Stimulated activated CD8-positive, alpha-beta memory T cell treated with anti-CD3 and anti-CD28 coated beads, Interleukin-4, amount 100 ng/mL, for 48 hours (primary cell): ENCODE measurements at regions not wholly inside any gene's neighbourhood (a gene's known extent, or its start where the extent isn't known, plus 50 kb on each side); places are given as distances from the start of the nearest gene placed in this dataset.

ENCODE experiments used
- DNase-seq: peaks from one replicate; pipeline ENCODE4 v3.0.0-alpha.2; 2020

- no peak for DNase-seq
Observed at GRCh38 chr4:129167640-129168260, 71.8 kb downstream of the C4orf33 start.

DNA sequence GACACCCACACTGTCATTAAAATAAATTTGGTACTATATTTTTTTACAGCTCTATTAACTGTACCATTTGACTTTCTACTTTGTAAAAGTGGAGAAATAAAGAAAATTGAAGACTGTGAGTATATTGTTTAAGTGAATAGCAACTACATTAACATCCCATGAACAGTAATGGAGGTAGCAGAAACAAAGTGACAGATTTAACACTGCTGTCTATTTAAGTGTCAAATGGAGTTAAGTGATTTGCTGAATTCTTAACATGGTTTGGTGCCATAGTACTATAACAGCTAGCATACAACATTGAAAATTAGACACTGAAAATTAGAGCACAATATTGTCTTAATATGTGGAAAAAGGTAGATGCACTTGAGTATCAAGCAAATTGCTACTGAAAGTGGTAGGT is 76.2 kb downstream of the C4orf33 start:
- no peak for DNase-seq

- no peak for DNase-seq
Observed at GRCh38 chr4:129176864-129177263, 80.9 kb downstream of the C4orf33 start.

DNA sequence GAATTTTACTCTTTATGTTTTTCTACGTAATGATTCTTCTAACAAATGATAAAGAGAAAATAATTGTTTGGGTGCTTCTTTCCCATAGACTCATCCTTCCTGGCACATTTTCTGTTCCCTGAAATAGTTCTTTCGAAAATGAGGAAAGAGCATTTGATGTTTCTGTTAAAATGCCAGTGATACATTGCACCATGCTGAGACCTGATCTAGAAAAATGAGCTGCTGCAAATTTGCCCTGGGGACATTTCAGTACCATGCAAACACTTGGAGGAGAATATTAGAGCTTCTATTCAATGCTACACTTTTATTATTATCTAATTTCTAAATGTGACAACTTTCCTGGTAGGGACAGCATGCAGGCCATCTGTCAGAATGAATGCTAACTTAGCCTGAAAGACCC is 83.3 kb downstream of the C4orf33 start:
- DNase-seq = no peak

- DNase-seq = no peak
Observed at GRCh38 chr4:129189630-129190029, 93.7 kb downstream of the C4orf33 start.

DNA sequence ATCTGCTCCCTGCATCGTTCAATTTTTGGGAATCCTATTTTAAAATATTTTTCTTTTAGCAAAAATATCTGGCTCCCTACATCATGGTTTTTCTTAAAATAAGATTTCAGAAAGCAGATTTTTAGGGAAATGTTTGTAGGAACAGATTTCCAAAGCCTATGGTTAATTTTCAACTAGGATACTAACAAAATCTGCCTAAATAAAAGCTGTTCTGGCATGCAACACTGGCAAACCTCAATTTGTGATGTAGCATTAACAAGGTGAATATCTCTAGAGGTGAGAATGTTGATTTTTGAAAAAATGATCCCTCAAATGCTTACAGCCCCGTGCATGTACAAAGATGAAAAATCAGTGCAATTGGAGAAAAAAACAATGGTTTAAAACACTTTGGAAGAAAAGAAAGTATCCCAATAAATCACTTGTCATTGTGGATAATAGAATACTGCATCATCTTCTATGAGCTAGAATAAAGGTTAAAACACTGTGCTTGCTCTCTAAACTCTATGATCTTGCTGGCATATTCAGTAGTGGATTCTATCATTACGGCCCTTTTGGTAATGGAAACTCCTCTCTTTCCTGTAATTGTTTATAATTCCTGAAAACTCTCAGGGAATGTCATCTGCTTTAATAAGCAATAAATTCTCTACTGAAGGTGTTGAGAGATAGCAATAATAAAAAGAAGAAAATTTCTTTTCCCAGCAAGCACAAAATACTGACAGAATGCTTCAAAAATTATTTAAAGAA is 97.6 kb downstream of the C4orf33 start:
- DNase-seq = no peak

DNA sequence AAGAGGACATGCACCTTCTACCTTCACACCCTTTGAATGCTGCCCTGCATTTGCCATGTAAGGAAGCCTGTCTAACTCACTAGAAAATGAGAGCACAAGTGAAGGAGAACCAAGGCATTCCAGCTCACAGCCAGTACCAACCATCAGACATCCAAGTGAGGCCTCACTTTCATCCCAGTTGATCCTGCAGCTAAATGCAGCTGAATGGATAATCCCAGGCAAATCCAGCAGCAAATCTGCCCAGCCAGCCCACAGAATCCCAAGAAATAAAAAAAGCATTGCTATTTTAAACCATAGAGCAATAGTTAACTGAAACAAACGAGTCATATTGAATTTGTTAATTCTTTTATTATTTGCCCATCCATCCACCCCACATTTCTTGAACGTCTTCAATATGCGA is 112.5 kb downstream of the C4orf33 start:
- DNase-seq = no peak

DNA sequence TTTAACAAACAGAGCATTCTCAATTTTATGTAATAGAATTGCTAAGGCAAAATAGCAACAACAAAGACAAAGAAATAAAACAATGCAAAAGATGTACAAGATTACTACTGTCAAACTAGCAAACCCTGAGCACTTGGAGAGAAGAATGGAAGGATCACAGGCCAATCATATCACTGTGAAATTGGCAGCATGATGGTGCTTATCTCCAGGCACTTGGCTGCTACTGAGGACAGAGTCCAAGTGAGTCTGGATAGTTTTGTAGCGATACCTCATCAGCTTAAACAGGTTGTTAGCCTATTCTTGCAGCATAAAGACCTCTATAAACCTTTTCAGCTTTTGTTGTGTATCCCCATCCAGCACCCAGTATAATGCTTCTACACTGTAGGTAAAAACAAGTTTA is 117.7 kb downstream of the C4orf33 start:
- DNase-seq = no peak

DNA sequence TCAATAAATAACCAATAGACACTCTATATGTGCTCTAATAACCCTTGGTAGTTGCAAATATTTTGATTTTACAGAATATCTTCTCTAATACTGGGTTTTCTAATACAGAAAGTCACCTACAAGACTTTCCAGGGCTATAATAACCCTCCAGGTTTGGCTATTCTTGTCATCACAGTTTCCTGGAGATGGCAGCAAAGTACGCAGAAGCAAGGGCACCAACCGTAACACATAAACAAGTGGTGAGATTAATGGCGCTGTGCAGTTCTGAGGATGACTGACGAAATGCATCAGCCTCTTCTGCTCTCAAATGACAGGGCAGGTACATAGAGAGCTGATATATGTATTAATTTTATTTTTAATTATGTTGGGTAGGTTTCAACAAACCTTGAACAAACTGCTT is 122.4 kb downstream of the C4orf33 start:
- DNase-seq = no peak

DNA sequence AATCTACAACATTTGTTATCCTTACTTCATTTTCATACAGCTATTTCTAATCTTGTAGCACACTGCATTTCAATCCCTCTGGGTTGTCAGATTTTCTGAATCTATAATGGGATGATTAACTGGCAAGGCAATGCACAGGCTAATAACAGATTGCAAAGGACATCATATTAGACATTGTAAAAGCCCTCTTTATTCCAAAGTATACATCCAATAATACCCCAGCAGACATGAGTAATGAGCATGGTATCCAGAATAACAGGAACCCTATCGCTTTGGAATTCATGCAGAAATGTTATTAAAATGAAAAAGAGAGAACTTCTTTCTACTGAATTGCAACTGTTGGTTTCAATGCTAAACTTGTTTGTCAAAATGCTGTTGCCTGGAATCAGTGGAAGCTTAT is 122.9 kb downstream of the C4orf33 start:
- DNase-seq = no peak

DNA sequence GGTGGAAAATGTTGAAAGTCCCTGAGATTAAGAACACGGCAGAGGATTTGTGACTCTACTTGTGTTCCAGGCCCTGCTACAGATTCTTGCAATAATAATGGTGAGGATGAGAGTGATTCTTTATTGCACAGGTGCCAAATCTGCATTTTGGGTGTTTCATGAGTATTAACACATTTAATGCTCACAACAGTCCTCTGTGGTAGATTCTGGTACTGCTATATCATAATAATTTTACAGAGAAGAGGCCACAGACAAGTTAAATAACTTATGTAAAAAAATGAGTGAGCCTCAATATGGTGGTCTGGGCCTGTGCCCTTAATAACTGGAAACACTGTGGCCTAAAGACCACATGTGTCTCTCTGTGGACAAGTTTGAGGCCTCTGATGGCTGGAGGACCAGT is 124.3 kb downstream of the C4orf33 start:
- DNase-seq = no peak

- DNase-seq = no peak
Observed at GRCh38 chr4:129223945-129224344, 128.0 kb downstream of the C4orf33 start.

DNA sequence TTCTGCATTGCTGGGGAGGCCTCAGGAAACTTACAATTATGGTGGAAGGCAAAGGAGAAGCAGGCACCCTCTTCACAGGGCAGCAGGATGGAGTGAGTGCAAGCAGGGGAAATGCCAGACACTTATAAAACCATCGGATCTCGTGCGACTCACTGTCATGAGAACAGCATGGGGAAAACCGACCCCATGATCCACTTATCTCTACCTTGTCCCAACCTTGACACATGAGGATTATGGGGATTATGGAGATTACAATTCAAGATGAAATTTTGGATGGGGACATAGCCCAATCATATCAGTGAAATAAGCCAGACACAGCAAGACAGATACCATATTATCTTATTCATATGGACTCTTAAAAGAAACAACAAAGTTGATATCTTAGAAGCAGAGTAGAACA is 134.9 kb downstream of the C4orf33 start:
- DNase-seq = no peak

- DNase-seq = no peak
Observed at GRCh38 chr4:129231945-129232588, 136.1 kb downstream of the C4orf33 start.

GRCh38 chr4:129232589-129233337 is 136.8 kb downstream of the C4orf33 start:
- DNase-seq = no peak

- no peak for DNase-seq
Observed at GRCh38 chr4:129233691-129234090, 137.7 kb downstream of the C4orf33 start.

DNA sequence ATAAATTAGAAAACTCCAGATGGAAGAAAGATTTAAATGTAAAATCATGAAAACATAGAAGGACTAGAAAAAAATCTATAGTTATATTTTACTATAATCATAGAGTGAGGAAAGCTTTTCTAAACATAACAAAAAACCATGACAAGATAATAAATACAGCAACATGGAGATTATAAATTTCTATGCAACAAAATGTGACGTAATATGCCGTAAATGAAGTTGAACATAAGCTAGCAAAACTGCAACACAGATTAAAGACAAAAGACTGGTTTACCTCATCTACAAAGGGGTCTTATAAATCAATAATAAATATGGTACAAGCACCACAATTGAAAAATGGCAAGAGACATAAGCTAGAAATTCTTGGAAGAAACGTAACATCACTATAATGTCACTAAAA is 140.4 kb downstream of the C4orf33 start:
- no peak for DNase-seq

- no peak for DNase-seq
Observed at GRCh38 chr4:129239088-129239487, 143.1 kb downstream of the C4orf33 start.

GRCh38 chr4:129240816-129241215 is 144.9 kb downstream of the C4orf33 start:
- no peak for DNase-seq

GRCh38 chr4:129246145-129246544 is 150.2 kb downstream of the C4orf33 start:
- DNase-seq = no peak

DNA sequence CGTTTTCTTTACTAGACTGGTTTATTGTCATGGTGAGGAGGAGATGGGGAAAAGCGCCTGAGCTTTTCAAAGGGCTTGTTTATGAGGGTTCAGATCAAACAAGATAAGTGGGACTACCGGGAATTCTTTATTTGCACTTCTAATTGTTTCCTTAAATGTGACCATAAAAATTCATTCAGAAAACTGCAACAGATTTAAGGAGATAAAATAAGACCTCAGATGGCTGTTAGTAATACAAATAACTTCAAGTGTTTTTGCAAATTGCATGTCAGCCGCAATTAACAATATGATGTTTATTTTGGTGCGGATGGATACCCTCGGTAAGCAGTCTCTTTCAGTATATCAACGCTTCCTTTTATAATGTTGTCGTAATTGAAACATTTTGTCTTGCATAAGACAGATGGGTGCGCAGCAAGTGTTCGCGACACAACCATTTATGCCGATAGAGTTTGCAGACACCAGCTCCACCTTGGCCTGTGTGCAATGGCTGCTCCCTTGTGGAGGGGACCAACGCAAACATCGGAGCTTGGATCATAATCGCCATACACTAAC is 151.0 kb downstream of the C4orf33 start:
- no peak for DNase-seq

- no peak for DNase-seq
Observed at GRCh38 chr4:129248621-129249020, 152.7 kb downstream of the C4orf33 start.

DNA sequence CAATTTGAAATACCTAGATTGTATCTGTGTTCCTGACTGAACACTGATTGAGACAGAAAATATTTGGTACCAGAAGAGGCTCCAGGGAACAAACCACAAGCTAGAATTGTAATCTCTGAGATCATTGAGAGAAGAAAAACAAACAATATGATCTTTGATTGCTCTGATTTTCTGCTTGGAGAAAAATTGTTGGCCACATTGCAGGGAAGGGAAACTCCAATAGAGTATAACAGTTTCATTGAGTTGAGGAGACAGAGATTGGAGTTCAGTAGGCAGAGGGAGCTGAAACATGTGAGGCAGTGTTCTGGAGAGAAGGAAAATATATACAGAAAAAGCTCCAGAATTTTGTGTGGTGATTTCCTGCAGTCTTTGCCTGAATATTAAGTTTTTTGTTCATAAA is 158.2 kb downstream of the C4orf33 start:
- DNase-seq = no peak
